Left lung (tissue), 4 donors: ENCODE measurements at regions not wholly inside any gene's neighbourhood (a gene's known extent, or its start where the extent isn't known, plus 50 kb on each side); places are given as distances from the start of the nearest gene placed in this dataset.

Experiments used
- ATAC-seq: fragments of 200-7000 bp; cut with Tn5 transposase; one replicate; pipeline ENCODE4 v1.9.1; 2020; ENCODE audit warnings: moderate library complexity
- DNase-seq, 4 donors: peaks; one replicate each; pipeline ENCODE4 v3.0.0-alpha.2; 2013 to 2020
- H3K27ac ChIP-seq, 2 donors: fragments of 200-600 bp; sonication (generic) in 1 of 2; one replicate each; pipeline versions ENCODE4 v1.5.0 to v1.8.0; 2020 to 2021
- H3K27me3 ChIP-seq, 2 donors: fragments of 200-600 bp; sonication (generic) in 1 of 2; one replicate each; pipeline versions ENCODE4 v1.5.0 to v1.8.0; 2020 to 2021
- H3K36me3 ChIP-seq, 2 donors: fragments of 200-600 bp; sonication (generic) in 1 of 2; one replicate each; pipeline versions ENCODE4 v1.5.0 to v1.8.0; 2020 to 2021
- H3K4me1 ChIP-seq, 2 donors: fragments of 200-600 bp; one replicate each; pipeline ENCODE4 v1.8.0; 2021
- H3K4me3 ChIP-seq, 2 donors: fragments of 200-600 bp; sonication (generic) in 1 of 2; one replicate each; pipeline versions ENCODE4 v1.5.0 to v1.8.0; 2020 to 2021; ENCODE audit warnings: mild to moderate bottlenecking in 1 of 2
- H3K9me3 ChIP-seq, 2 donors: fragments of 200-600 bp; sonication (generic) in 1 of 2; one replicate each; pipeline versions ENCODE4 v1.5.0 to v1.8.0; 2020 to 2021
- intact Hi-C, 2 donors: fragments of 100-400 bp; cut with DNase I; formaldehyde crosslinking; loops; one replicate each; pipeline versions ENCODE4 v1.11.2 to v1.14.2; 2022
- TF ChIP-seq, protein P1 (sequence below), 2 donors: fragments of 200-600 bp; sonication (generic) in 1 of 2; IDR thresholded peaks; one replicate each; pipeline versions ENCODE4 v1.5.0 to v1.8.0; 2021; ENCODE audit warnings: antibody characterized with exemption in 2 of 2
- donor health status: DM: no; HTN: yes; CAD: no.
- donor health status: DM: no; HTN: no; CAD: no.

DNA sequence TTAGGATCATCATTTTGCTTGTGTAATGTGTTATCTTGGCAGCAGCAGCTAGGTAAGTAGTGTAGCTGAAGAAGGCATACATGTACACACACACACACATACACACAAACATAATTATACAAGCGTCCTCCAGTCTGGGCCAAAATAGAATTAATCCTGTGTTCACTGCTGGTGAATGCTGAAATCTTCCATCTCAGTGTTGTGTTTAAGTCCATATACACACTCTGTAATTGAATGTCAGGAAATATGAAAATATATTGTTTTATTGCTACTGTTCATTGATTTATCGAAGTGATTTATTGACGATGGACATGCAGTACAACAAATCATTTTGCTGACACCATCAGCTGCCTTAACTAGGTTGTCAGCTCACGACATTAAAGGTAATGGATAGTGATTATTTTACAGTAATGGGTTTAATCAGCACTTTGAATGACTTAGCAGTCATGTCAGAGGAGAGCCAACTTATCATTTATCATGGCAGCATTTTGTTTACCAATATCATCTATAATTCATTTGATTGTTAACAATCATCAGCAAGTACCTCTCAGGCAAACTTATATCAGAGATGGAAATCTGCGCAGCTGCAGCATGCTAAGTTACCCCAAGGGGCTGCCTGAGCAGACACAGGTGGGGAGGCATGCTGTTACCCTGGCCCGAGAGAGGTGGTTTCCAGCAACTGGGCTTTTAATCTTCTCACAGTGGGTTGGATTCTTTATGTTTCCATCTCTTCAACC lies 83.7 kb upstream of the FSHR start:
- intact Hi-C loops: no loop called here
- no peaks in the 10 kb centered on the region for H3K36me3 ChIP-seq
- no peak overlapping the region for H3K4me3 ChIP-seq
- ATAC-seq (no peak), DNase-seq (no peak)
- no peaks in the 10 kb centered on the region for H3K27me3 ChIP-seq
- TF ChIP-seq, protein P1, sequence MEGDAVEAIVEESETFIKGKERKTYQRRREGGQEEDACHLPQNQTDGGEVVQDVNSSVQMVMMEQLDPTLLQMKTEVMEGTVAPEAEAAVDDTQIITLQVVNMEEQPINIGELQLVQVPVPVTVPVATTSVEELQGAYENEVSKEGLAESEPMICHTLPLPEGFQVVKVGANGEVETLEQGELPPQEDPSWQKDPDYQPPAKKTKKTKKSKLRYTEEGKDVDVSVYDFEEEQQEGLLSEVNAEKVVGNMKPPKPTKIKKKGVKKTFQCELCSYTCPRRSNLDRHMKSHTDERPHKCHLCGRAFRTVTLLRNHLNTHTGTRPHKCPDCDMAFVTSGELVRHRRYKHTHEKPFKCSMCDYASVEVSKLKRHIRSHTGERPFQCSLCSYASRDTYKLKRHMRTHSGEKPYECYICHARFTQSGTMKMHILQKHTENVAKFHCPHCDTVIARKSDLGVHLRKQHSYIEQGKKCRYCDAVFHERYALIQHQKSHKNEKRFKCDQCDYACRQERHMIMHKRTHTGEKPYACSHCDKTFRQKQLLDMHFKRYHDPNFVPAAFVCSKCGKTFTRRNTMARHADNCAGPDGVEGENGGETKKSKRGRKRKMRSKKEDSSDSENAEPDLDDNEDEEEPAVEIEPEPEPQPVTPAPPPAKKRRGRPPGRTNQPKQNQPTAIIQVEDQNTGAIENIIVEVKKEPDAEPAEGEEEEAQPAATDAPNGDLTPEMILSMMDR (IDR thresholded peaks at IDR 0.05): no peak
- no peak overlapping the region for H3K27ac ChIP-seq
- H3K9me3 ChIP-seq: peaks cover 0 to 3% of the 10 kb centered on the region in 2 donors
- H3K4me1 ChIP-seq: no peaks in the 10 kb centered on the region

DNA sequence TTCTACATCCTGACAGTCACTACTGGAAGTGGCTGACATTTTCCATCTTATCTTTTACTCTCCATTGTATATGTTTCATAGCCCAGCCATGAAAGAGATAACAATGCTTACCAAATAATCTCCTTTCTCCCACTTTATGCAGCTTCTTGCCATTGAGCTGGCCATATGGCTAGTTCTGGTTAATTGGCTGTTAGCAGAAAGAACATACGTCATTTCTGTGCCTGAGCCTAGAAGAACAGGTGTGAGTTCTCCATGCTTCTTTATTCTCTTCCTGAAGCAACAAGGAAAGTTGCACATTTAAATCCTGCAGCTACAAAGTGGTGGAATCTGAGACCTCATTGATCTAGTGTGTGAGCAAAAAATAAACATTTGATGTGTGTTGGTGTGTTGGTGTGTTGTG lies 82.0 kb upstream of the FSHR start:
- intact Hi-C loops: no loop called here
- TF ChIP-seq, protein P1 (IDR thresholded peaks at IDR 0.05): no peak
- Histone ChIP-seq H3K27ac (no peak overlapping the region), H3K4me3 (no peak overlapping the region), H3K4me1 (no peaks in the 10 kb centered on the region), H3K27me3 (no peaks in the 10 kb centered on the region), H3K36me3 (no peaks in the 10 kb centered on the region), H3K9me3 (peaks cover 0 to 14% of the 10 kb centered on the region in 2 donors)
- ATAC-seq (no peak), DNase-seq (no peak)

DNA sequence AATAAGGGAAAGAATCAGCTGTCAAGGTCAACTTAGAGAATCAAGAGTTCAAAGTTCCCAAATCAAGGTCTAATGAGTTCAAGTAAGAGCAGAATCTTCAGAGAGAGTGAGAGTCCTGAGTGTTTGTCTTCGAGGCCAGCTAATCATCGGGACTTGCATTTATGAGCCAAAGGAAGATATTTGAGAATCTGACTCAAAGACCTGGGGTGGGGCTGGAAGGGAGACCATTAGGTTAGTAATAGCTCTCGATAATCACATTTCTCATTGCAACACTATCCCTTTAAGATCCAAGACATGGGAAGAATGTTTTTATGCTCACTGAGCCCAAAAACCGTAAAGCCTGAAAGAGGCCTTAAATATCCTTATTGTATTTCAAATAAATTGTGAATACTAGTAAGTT lies 72.0 kb upstream of the FSHR start:
- TF ChIP-seq, protein P1 (IDR thresholded peaks at IDR 0.05): no peak
- Histone ChIP-seq H3K9me3 (no peaks in the 10 kb centered on the region), H3K4me3 (no peak overlapping the region), H3K27me3 (no peaks in the 10 kb centered on the region), H3K4me1 (no peaks in the 10 kb centered on the region), H3K36me3 (no peaks in the 10 kb centered on the region), H3K27ac (no peak overlapping the region)
- intact Hi-C loops: no loop called here
- no peak for ATAC-seq
- no peak for DNase-seq

DNA sequence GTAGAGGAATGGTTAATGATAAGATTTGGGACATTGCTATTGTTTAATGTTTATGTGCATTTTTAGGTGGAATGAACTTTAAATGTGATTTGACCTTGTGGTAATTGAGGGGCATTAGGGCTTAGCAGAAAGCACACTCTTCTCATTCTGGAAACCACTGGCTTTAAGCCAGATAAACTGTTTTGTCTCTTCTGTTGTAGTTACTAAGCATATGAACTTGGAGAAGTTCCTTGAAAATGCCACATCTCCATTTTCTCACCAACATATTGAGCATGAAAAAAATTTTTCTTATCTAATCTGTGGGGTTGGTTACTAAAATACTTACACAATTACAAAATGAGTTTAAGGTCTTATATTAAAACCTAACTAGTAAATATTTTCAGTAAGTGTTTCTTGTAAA lies 70.8 kb upstream of the FSHR start:
- TF ChIP-seq, protein P1 (IDR thresholded peaks at IDR 0.05): no peak
- DNase-seq: no peak
- H3K4me3 ChIP-seq: no peak overlapping the region
- H3K9me3 ChIP-seq: no peaks in the 10 kb centered on the region
- no peaks in the 10 kb centered on the region for H3K4me1 ChIP-seq
- ATAC-seq: peak; percentile 38
- intact Hi-C loops: no loop called here
- no peaks in the 10 kb centered on the region for H3K36me3 ChIP-seq
- H3K27ac ChIP-seq: no peak overlapping the region
- no peaks in the 10 kb centered on the region for H3K27me3 ChIP-seq

GRCh38 chr2:49224426-49225010 lies 70.2 kb upstream of the FSHR start:
- Histone ChIP-seq H3K9me3 (no peaks in the 10 kb centered on the region), H3K4me3 (no peak overlapping the region), H3K27ac (peak overlapping the region in 1 of 2 donors; percentile 39), H3K36me3 (no peaks in the 10 kb centered on the region), H3K4me1 (no peaks in the 10 kb centered on the region), H3K27me3 (no peaks in the 10 kb centered on the region)
- ATAC-seq (no peak), DNase-seq (no peak)
- TF ChIP-seq, protein P1 (IDR thresholded peaks at IDR 0.05): no peak
- intact Hi-C loops: no loop called here
